ENCODE measurements at regions not wholly inside any gene's neighbourhood (a gene's known extent, or its start where the extent isn't known, plus 50 kb on each side); places are given as distances from the start of the nearest gene placed in this dataset.
"Not testable (repeated sequence)": the region's sequence is repeated elsewhere in the genome, so short reads cannot be mapped to it uniquely, and the experiment has no call there.

GRCh38 chr15:84525491-84526344 is 75.1 kb upstream of the ZSCAN2 start:
- DNase-seq; H3K27ac ChIP-seq (ENCODE audit: low read depth in 1 of 2, low read length in 2 of 2); H3K9me3 ChIP-seq (ENCODE audit: control insufficient read depth, low read length); ATAC-seq (ENCODE audit: low FRiP score); H3K36me3 ChIP-seq (ENCODE audit: control insufficient read depth in 1 of 2, insufficient read depth in 2 of 2, low read length in 1 of 2); H3K4me3 ChIP-seq (ENCODE audit: low read length in 2 of 2); H3K27me3 ChIP-seq (ENCODE audit: control insufficient read depth in 1 of 2, insufficient read depth in 2 of 2, low read length in 1 of 2); intact Hi-C loops (cut with DNase I); H3K4me1 ChIP-seq (ENCODE audit: control insufficient read depth in 1 of 2, insufficient read depth in 2 of 2, low read length in 2 of 2): not testable (repeated sequence)
- WGBS, 2 donors = 18 to 73% methylated on average over 2 of the region's 2 CpGs

- DNase-seq; ATAC-seq (ENCODE audit: low FRiP score); H3K9me3 ChIP-seq (ENCODE audit: control insufficient read depth, low read length); H3K4me3 ChIP-seq (ENCODE audit: low read length in 2 of 2); intact Hi-C loops (cut with DNase I); H3K4me1 ChIP-seq (ENCODE audit: control insufficient read depth in 1 of 2, insufficient read depth in 2 of 2, low read length in 2 of 2); H3K27ac ChIP-seq (ENCODE audit: low read depth in 1 of 2, low read length in 2 of 2); H3K27me3 ChIP-seq (ENCODE audit: control insufficient read depth in 1 of 2, insufficient read depth in 2 of 2, low read length in 1 of 2); H3K36me3 ChIP-seq (ENCODE audit: control insufficient read depth in 1 of 2, insufficient read depth in 2 of 2, low read length in 1 of 2): not testable (repeated sequence)
- 94 to 95% methylated on average over 4 of the region's 4 CpGs for WGBS, 2 donors
Measured at GRCh38 chr15:84530751-84531150, 70.1 kb upstream of the ZSCAN2 start.

- ATAC-seq (ENCODE audit: low FRiP score); H3K27ac ChIP-seq (ENCODE audit: low read depth in 1 of 2, low read length in 2 of 2); H3K4me1 ChIP-seq (ENCODE audit: control insufficient read depth in 1 of 2, insufficient read depth in 2 of 2, low read length in 2 of 2); DNase-seq; H3K4me3 ChIP-seq (ENCODE audit: low read length in 2 of 2); H3K36me3 ChIP-seq (ENCODE audit: control insufficient read depth in 1 of 2, insufficient read depth in 2 of 2, low read length in 1 of 2); H3K9me3 ChIP-seq (ENCODE audit: control insufficient read depth, low read length); intact Hi-C loops (cut with DNase I); H3K27me3 ChIP-seq (ENCODE audit: control insufficient read depth in 1 of 2, insufficient read depth in 2 of 2, low read length in 1 of 2): not testable (repeated sequence)
- 65 to 88% methylated on average over 1 of the region's 1 CpG for WGBS, 2 donors
Measured at GRCh38 chr15:84531223-84531622, 69.6 kb upstream of the ZSCAN2 start.

GRCh38 chr15:84531709-84532367 is 69.0 kb upstream of the ZSCAN2 start:
- DNase-seq; H3K36me3 ChIP-seq (ENCODE audit: control insufficient read depth in 1 of 2, insufficient read depth in 2 of 2, low read length in 1 of 2); ATAC-seq (ENCODE audit: low FRiP score); H3K4me3 ChIP-seq (ENCODE audit: low read length in 2 of 2); H3K4me1 ChIP-seq (ENCODE audit: control insufficient read depth in 1 of 2, insufficient read depth in 2 of 2, low read length in 2 of 2); H3K27ac ChIP-seq (ENCODE audit: low read depth in 1 of 2, low read length in 2 of 2); H3K9me3 ChIP-seq (ENCODE audit: control insufficient read depth, low read length); intact Hi-C loops (cut with DNase I); H3K27me3 ChIP-seq (ENCODE audit: control insufficient read depth in 1 of 2, insufficient read depth in 2 of 2, low read length in 1 of 2): not testable (repeated sequence)
- WGBS, 2 donors = 69 to 74% methylated on average over 3 of the region's 3 CpGs

GRCh38 chr15:84533705-84534104 is 67.1 kb upstream of the ZSCAN2 start:
- H3K9me3 ChIP-seq (ENCODE audit: control insufficient read depth, low read length); H3K36me3 ChIP-seq (ENCODE audit: control insufficient read depth in 1 of 2, insufficient read depth in 2 of 2, low read length in 1 of 2); ATAC-seq (ENCODE audit: low FRiP score); intact Hi-C loops (cut with DNase I); H3K4me1 ChIP-seq (ENCODE audit: control insufficient read depth in 1 of 2, insufficient read depth in 2 of 2, low read length in 2 of 2); DNase-seq; H3K27ac ChIP-seq (ENCODE audit: low read depth in 1 of 2, low read length in 2 of 2); H3K4me3 ChIP-seq (ENCODE audit: low read length in 2 of 2); H3K27me3 ChIP-seq (ENCODE audit: control insufficient read depth in 1 of 2, insufficient read depth in 2 of 2, low read length in 1 of 2): not testable (repeated sequence)
- WGBS, 2 donors = 90 to 94% methylated on average over 2 of the region's 2 CpGs

- DNase-seq; H3K27ac ChIP-seq (ENCODE audit: low read depth in 1 of 2, low read length in 2 of 2); H3K4me3 ChIP-seq (ENCODE audit: low read length in 2 of 2); H3K36me3 ChIP-seq (ENCODE audit: control insufficient read depth in 1 of 2, insufficient read depth in 2 of 2, low read length in 1 of 2); ATAC-seq (ENCODE audit: low FRiP score); H3K4me1 ChIP-seq (ENCODE audit: control insufficient read depth in 1 of 2, insufficient read depth in 2 of 2, low read length in 2 of 2); intact Hi-C loops (cut with DNase I); H3K9me3 ChIP-seq (ENCODE audit: control insufficient read depth, low read length); H3K27me3 ChIP-seq (ENCODE audit: control insufficient read depth in 1 of 2, insufficient read depth in 2 of 2, low read length in 1 of 2): not testable (repeated sequence)
- 72 to 75% methylated on average over 4 of the region's 4 CpGs for WGBS, 2 donors
Measured at GRCh38 chr15:84534561-84535235, 66.1 kb upstream of the ZSCAN2 start.

- H3K4me3 ChIP-seq (ENCODE audit: low read length in 2 of 2); DNase-seq; H3K27me3 ChIP-seq (ENCODE audit: control insufficient read depth in 1 of 2, insufficient read depth in 2 of 2, low read length in 1 of 2); H3K27ac ChIP-seq (ENCODE audit: low read depth in 1 of 2, low read length in 2 of 2); H3K36me3 ChIP-seq (ENCODE audit: control insufficient read depth in 1 of 2, insufficient read depth in 2 of 2, low read length in 1 of 2); H3K4me1 ChIP-seq (ENCODE audit: control insufficient read depth in 1 of 2, insufficient read depth in 2 of 2, low read length in 2 of 2); H3K9me3 ChIP-seq (ENCODE audit: control insufficient read depth, low read length); ATAC-seq (ENCODE audit: low FRiP score); intact Hi-C loops (cut with DNase I): not testable (repeated sequence)
- 64 to 90% methylated on average over 3 of the region's 3 CpGs for WGBS, 2 donors
Measured at GRCh38 chr15:84536181-84536580, 64.6 kb upstream of the ZSCAN2 start.

GRCh38 chr15:84544586-84544985 is 56.2 kb upstream of the ZSCAN2 start:
- H3K4me1 ChIP-seq (ENCODE audit: control insufficient read depth in 1 of 2, insufficient read depth in 2 of 2, low read length in 2 of 2); H3K36me3 ChIP-seq (ENCODE audit: control insufficient read depth in 1 of 2, insufficient read depth in 2 of 2, low read length in 1 of 2); H3K27ac ChIP-seq (ENCODE audit: low read depth in 1 of 2, low read length in 2 of 2); H3K4me3 ChIP-seq (ENCODE audit: low read length in 2 of 2); intact Hi-C loops (cut with DNase I); ATAC-seq (ENCODE audit: low FRiP score); DNase-seq; H3K27me3 ChIP-seq (ENCODE audit: control insufficient read depth in 1 of 2, insufficient read depth in 2 of 2, low read length in 1 of 2); H3K9me3 ChIP-seq (ENCODE audit: control insufficient read depth, low read length): not testable (repeated sequence)
- WGBS, 2 donors = 88 to 96% methylated on average over 4 to 6 of the region's 6 CpGs
